WTC11 (cell line): ENCODE measurements at regions not wholly inside any gene's neighbourhood (a gene's known extent, or its start where the extent isn't known, plus 50 kb on each side); places are given as distances from the start of the nearest gene placed in this dataset.
"Not testable (repeated sequence)": the region's sequence is repeated elsewhere in the genome, so short reads cannot be mapped to it uniquely, and the experiment has no call there.

Experiments used
- ATAC-seq: fragments of 200-7000 bp; cut with Tn5 transposase; 2 replicates; pipeline ENCODE4 v1.10.0; 2021; ENCODE audit warnings: mild to moderate bottlenecking, moderate library complexity
- CTCF ChIA-PET: fragments of 300-600 bp; sonication (Branson Sonifier 250); formaldehyde crosslinking; loops from one replicate; lab custom pipeline; 2021; ENCODE audit warnings: antibody characterized with exemption; lab: Charles Lee
- POLR2A ChIA-PET: fragments of 350-600 bp; sonication (Branson Sonifier 250); formaldehyde crosslinking; loops from one replicate; lab custom pipeline; 2021; ENCODE audit warnings: antibody characterized with exemption; lab: Charles Lee
- DNase-seq: peaks from one replicate; pipeline ENCODE4 v3.0.0; 2021; ENCODE audit warnings: low spot score
- H3K27ac Mint-ChIP-seq: 2 replicates; pipeline ENCODE4 v1.8.0; 2021; ENCODE audit warnings: mixed read lengths
- H3K27me3 Mint-ChIP-seq: 2 replicates; pipeline ENCODE4 v1.8.0; 2021; ENCODE audit warnings: low read depth, mild to moderate bottlenecking, moderate library complexity, mixed read lengths
- H3K36me3 Mint-ChIP-seq: 2 replicates; pipeline ENCODE4 v1.8.0; 2021; ENCODE audit warnings: mixed read lengths
- H3K4me1 Mint-ChIP-seq: 2 replicates; pipeline ENCODE4 v1.8.0; 2022; ENCODE audit warnings: mixed read lengths
- H3K4me3 Mint-ChIP-seq: 2 replicates; pipeline ENCODE4 v1.8.0; 2021; ENCODE audit warnings: mild to moderate bottlenecking, moderate library complexity, mixed read lengths
- H3K9me3 Mint-ChIP-seq: 2 replicates; pipeline ENCODE4 v1.8.0; 2021; ENCODE audit warnings: mixed read lengths
- ATF6 ChIP-seq: sonication (generic); formaldehyde crosslinking; IDR thresholded peaks from 2 replicates; pipeline ENCODE4 v1.8.1; 2023; ENCODE audit warnings: mild to moderate bottlenecking, missing genetic modification reagents
- ELF4 ChIP-seq: sonication (generic); formaldehyde crosslinking; IDR thresholded peaks from 2 replicates; pipeline ENCODE4 v1.8.1; 2022; ENCODE audit warnings: low read depth, mild to moderate bottlenecking, moderate library complexity, missing genetic modification reagents
- EMX1 ChIP-seq: fragments of 250-450 bp; sonication (Bioruptor Pico); IDR thresholded peaks from 2 replicates; pipeline ENCODE4 v1.8.0; 2021; ENCODE audit warnings: mild to moderate bottlenecking
- FOXK1 ChIP-seq: sonication (generic); formaldehyde crosslinking; IDR thresholded peaks from 2 replicates; pipeline ENCODE4 v1.8.0; 2022; ENCODE audit warnings: mild to moderate bottlenecking, moderate library complexity, missing genetic modification reagents
- FOXP4 ChIP-seq: sonication (generic); formaldehyde crosslinking; IDR thresholded peaks from 2 replicates; pipeline ENCODE4 v1.8.0; 2022; ENCODE audit warnings: mild to moderate bottlenecking, missing genetic modification reagents
- NFE2L1 ChIP-seq: sonication (generic); formaldehyde crosslinking; IDR thresholded peaks from 2 replicates; pipeline ENCODE4 v1.8.1; 2023; ENCODE audit warnings: missing genetic modification reagents
- NFYB ChIP-seq: sonication (generic); formaldehyde crosslinking; conservative IDR thresholded peaks from 2 replicates; pipeline ENCODE4 v1.8.0; 2022; ENCODE audit warnings: low read depth, missing genetic modification reagents
- NR1H2 ChIP-seq: sonication (generic); formaldehyde crosslinking; IDR thresholded peaks from 2 replicates; pipeline ENCODE4 v1.9.0; 2021; ENCODE audit warnings: mild to moderate bottlenecking, moderate library complexity, missing genetic modification reagents
- NR3C1 ChIP-seq: sonication (generic); formaldehyde crosslinking; conservative IDR thresholded peaks from 2 replicates; pipeline ENCODE4 v1.8.1; 2023; ENCODE audit warnings: low read depth, mild to moderate bottlenecking, missing genetic modification reagents
- TCF7 ChIP-seq: sonication (generic); formaldehyde crosslinking; IDR thresholded peaks from 2 replicates; pipeline ENCODE4 v1.8.0; 2022; ENCODE audit warnings: mild to moderate bottlenecking, low read depth, missing genetic modification reagents, moderate library complexity
- TEAD1 ChIP-seq: sonication (generic); formaldehyde crosslinking; IDR thresholded peaks from 2 replicates; pipeline ENCODE4 v1.8.0; 2022; ENCODE audit warnings: mild to moderate bottlenecking, missing genetic modification reagents
- USF2 ChIP-seq: sonication (generic); formaldehyde crosslinking; IDR thresholded peaks from 2 replicates; pipeline ENCODE4 v1.8.1; 2023; ENCODE audit warnings: mild to moderate bottlenecking, missing genetic modification reagents, moderate library complexity
- ZBTB21 ChIP-seq: sonication (generic); formaldehyde crosslinking; IDR thresholded peaks from 2 replicates; pipeline ENCODE4 v1.8.1; 2023; ENCODE audit warnings: mild to moderate bottlenecking, missing genetic modification reagents, borderline replicate concordance
- ZBTB43 ChIP-seq: sonication (generic); formaldehyde crosslinking; IDR thresholded peaks from 2 replicates; pipeline ENCODE4 v1.8.1; 2023; ENCODE audit warnings: mild to moderate bottlenecking, missing genetic modification reagents
- ZNF138 ChIP-seq: sonication (generic); formaldehyde crosslinking; conservative IDR thresholded peaks from 2 replicates; pipeline ENCODE4 v1.8.1; 2022; ENCODE audit warnings: mild to moderate bottlenecking, moderate library complexity, missing genetic modification reagents
- ZNF281 ChIP-seq: sonication (generic); formaldehyde crosslinking; IDR thresholded peaks from 2 replicates; pipeline ENCODE4 v1.8.0; 2023; ENCODE audit warnings: mild to moderate bottlenecking, missing genetic modification reagents
- ZNF396 ChIP-seq: fragments of 250-450 bp; sonication (Bioruptor Pico); IDR thresholded peaks from 2 replicates; pipeline ENCODE4 v1.8.0; 2021; ENCODE audit warnings: mild to moderate bottlenecking, moderate library complexity, borderline replicate concordance

- no peak for TF ChIP-seq ZBTB43
- no peak for TF ChIP-seq ZNF138
- TF ChIP-seq ZBTB21 (CRISPR knock-in tag), result no peak
- no peak for TF ChIP-seq NFYB (CRISPR knock-in tag)
- TF ChIP-seq NR1H2 (CRISPR knock-in tag), result no peak
Observed at GRCh38 chr7:67671006-67671548, 674.4 kb downstream of the TYW1 start (continued).

GRCh38 chr7:67673861-67674260 lies 677.2 kb downstream of the TYW1 start:
- CTCF ChIA-PET, result interaction anchor here (0.6 to 1.1 kb wide), 3 partner anchors 49 to 1637 kb away, joined by 3 to 5 read pairs (median 3); no protein-coding TSS in a partner anchor
- POLR2A ChIA-PET, result no interaction called here
- Mint-ChIP-seq H3K4me1 (no peaks in the 10 kb centered on the region), H3K9me3 (peaks cover 58% of the 10 kb centered on the region), H3K27me3 (peaks cover 4% of the 10 kb centered on the region), H3K36me3 (peaks cover 29% of the 10 kb centered on the region), H3K4me3 (no peak overlapping the region), H3K27ac (no peak overlapping the region)
- no peak for DNase-seq
- TF ChIP-seq NFE2L1 (no peak), FOXK1 (CRISPR knock-in tag) (no peak)
- ATAC-seq, result no peak

- POLR2A ChIA-PET, result not testable (repeated sequence)
Observed at GRCh38 chr7:67674862-67675261, 678.2 kb downstream of the TYW1 start.

GRCh38 chr7:67675971-67676370 lies 679.3 kb downstream of the TYW1 start:
- Mint-ChIP-seq H3K27me3 (peaks cover 4% of the 10 kb centered on the region), H3K4me3 (no peak overlapping the region), H3K36me3 (peaks cover 22% of the 10 kb centered on the region), H3K27ac (no peak overlapping the region), H3K9me3 (peaks cover 37% of the 10 kb centered on the region)
- CTCF ChIA-PET, result interaction anchor here (0.7 kb wide), 1 partner anchor 51 kb away, joined by 3 read pairs; no protein-coding TSS in a partner anchor
- DNase-seq, result no peak
- TF ChIP-seq USF2 (CRISPR knock-in tag) (no peak), FOXP4 (CRISPR knock-in tag) (no peak), NR3C1 (no peak), NFYB (CRISPR knock-in tag) (no peak), ZNF281 (CRISPR knock-in tag) (no peak), ZNF396 (no peak), ELF4 (no peak), TCF7 (CRISPR knock-in tag) (no peak), EMX1 (CRISPR knock-in tag) (no peak), TEAD1 (no peak), ATF6 (CRISPR knock-in tag) (no peak)
- TF ChIP-seq, all 79 proteins: peak for 0
- no peaks in the 10 kb centered on the region for H3K4me1 Mint-ChIP-seq
- ATAC-seq, result no peak
- POLR2A ChIA-PET, result no interaction called here

More at GRCh38 chr7:67674862-67675261, 678.2 kb downstream of the TYW1 start:
- CTCF ChIA-PET, H3K4me1 Mint-ChIP-seq, DNase-seq, ATAC-seq, H3K27me3 Mint-ChIP-seq, H3K27ac Mint-ChIP-seq, H3K4me3 Mint-ChIP-seq: not testable (repeated sequence)
- Mint-ChIP-seq H3K36me3 (peaks cover 28% of the 10 kb centered on the region), H3K9me3 (peaks cover 48% of the 10 kb centered on the region)
